C4-2B (cell line): ENCODE measurements at regions not wholly inside any gene's neighbourhood (a gene's known extent, or its start where the extent isn't known, plus 50 kb on each side); places are given as distances from the start of the nearest gene placed in this dataset.

ENCODE experiments used
- CTCF ChIP-seq: fragments of 450-650 bp; conservative IDR thresholded peaks from 2 replicates; pipeline ENCODE4 v1.5.1; 2017; ENCODE audit warnings: mild to moderate bottlenecking
- ZFX ChIP-seq: fragments of 450-650 bp; IDR thresholded peaks from 2 replicates; pipeline ENCODE4 v1.6.1; 2017

DNA sequence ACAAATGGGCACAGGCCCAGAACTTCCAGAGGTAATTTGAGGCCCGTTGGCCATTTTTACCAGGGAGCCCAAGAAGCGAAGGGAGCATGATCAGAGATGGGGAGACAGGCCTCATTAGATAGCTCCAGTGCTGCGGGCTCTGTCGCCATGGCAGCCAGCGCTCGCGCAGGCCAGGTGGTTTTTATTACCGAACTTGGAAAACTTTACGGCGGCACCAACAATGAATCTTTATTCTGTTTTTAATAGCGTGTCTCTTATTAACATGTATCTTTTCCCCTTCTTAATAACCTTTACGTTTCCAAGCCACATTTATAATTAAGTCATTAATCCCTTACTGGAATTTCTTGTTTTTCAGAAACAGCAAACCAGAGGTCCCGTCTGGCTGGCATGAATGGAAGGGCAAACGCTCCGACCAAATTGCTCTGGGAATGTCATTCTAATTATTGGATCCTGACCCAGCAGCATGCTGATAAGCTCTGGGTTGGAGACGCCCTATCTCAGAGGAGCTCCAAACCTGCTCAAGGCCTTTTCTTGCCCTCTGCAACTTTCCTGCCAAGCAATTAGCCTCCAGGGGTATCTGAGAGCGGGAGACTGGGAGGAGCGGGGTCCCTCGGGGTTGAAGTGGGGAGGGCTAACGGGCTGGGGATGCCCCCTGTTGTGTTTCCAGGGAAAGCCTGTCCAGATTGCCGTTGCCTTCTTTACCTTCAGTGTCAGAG lies 256.4 kb downstream of the TLE3 start:
- TF ChIP-seq CTCF (no peak), ZFX (no peak)
